AG09319 (cell line): ENCODE measurements at regions not wholly inside any gene's neighbourhood (a gene's known extent, or its start where the extent isn't known, plus 50 kb on each side); places are given as distances from the start of the nearest gene placed in this dataset.

Experiments used
- DNase-seq: peaks from one replicate; pipeline ENCODE4 v3.0.0-alpha.2; 2010; ENCODE audit warnings: low read depth; ENCODE audit errors: extremely low read depth
- CTCF ChIP-seq: IDR thresholded peaks from 2 replicates; pipeline ENCODE4 v1.5.1; 2011; ENCODE audit warnings: low read depth, mild to moderate bottlenecking, inconsistent platforms, low read length, moderate library complexity

GRCh38 chr12:90621927-90622326 is 333.0 kb downstream of the CCER1 start:
- no peak for DNase-seq
- no peak for TF ChIP-seq CTCF

GRCh38 chr12:90619943-90620342 is 335.0 kb downstream of the CCER1 start:
- no peak for TF ChIP-seq CTCF
- DNase-seq, result no peak

- no peak for TF ChIP-seq CTCF
Observed at GRCh38 chr12:90618586-90618985, 336.4 kb downstream of the CCER1 start.

GRCh38 chr12:90611891-90612290 is 343.1 kb downstream of the CCER1 start:
- no peak for TF ChIP-seq CTCF
- no peak for DNase-seq

More at GRCh38 chr12:90618586-90618985, 336.4 kb downstream of the CCER1 start:
- no peak for DNase-seq

GRCh38 chr12:90611048-90611447 is 343.9 kb downstream of the CCER1 start:
- TF ChIP-seq CTCF, result no peak
- DNase-seq, result no peak

GRCh38 chr12:90593596-90594295 is 361.2 kb downstream of the CCER1 start:
- no peak for TF ChIP-seq CTCF
- no peak for DNase-seq

- no peak for DNase-seq
- TF ChIP-seq CTCF, result no peak
Observed at GRCh38 chr12:90589956-90590355, 365.0 kb downstream of the CCER1 start.
